ENCODE measurements at regions not wholly inside any gene's neighbourhood (a gene's known extent, or its start where the extent isn't known, plus 50 kb on each side); places are given as distances from the start of the nearest gene placed in this dataset.
A peak's percentile ranks its signal among the peaks of the same experiment; 100 is the strongest.

DNA sequence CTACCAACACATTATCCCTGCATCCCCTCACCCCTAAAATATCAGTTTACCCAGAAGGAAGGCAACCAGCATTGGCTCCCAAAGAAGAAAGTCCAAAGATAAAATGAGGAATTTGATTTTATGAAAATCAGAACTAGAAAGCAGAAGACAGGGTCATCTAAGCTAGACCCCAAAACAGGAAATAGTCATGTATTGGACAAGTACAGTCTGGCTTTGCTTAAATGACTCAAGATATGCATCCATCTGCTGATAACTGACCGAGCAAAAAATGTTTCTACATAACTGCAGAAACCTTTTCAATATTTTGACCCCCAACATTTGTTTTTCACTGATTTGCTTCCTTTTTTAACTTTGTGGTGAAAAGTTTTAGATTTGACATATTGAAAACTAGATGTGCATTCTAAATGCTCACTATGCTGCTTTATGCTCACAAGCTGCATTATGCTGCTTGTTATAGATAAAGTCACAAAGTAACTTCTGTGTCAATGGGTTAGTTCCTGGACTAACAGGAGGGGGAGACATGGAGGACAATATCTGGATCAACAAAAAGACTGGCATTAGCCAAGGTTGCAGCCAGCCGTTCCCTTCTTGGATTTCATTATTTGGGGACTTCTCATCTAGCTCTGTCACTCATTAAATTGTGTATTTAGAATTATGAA lies 227.0 kb downstream of the INHBA start:
- peaks cover 60% of the 10 kb centered on the region for H3K4me1 Mint-ChIP-seq (ENCODE audit: low read depth)
- no peaks in the 10 kb centered on the region for H3K27me3 Mint-ChIP-seq (ENCODE audit: low read depth)
- no peak overlapping the region for H3K4me3 Mint-ChIP-seq (ENCODE audit: unreplicated experiment)
- TF ChIP-seq, protein P1, sequence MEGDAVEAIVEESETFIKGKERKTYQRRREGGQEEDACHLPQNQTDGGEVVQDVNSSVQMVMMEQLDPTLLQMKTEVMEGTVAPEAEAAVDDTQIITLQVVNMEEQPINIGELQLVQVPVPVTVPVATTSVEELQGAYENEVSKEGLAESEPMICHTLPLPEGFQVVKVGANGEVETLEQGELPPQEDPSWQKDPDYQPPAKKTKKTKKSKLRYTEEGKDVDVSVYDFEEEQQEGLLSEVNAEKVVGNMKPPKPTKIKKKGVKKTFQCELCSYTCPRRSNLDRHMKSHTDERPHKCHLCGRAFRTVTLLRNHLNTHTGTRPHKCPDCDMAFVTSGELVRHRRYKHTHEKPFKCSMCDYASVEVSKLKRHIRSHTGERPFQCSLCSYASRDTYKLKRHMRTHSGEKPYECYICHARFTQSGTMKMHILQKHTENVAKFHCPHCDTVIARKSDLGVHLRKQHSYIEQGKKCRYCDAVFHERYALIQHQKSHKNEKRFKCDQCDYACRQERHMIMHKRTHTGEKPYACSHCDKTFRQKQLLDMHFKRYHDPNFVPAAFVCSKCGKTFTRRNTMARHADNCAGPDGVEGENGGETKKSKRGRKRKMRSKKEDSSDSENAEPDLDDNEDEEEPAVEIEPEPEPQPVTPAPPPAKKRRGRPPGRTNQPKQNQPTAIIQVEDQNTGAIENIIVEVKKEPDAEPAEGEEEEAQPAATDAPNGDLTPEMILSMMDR (IDR thresholded peaks at IDR 0.05), result peak; percentile 15
- no peaks in the 10 kb centered on the region for H3K36me3 Mint-ChIP-seq (ENCODE audit: low read depth)
- DNase-seq (ENCODE audit: low spot score), result no peak
- H3K27ac Mint-ChIP-seq (ENCODE audit: unreplicated experiment), result no peak overlapping the region
- peaks cover 13% of the 10 kb centered on the region for H3K9me3 Mint-ChIP-seq (ENCODE audit: low read depth)

DNA sequence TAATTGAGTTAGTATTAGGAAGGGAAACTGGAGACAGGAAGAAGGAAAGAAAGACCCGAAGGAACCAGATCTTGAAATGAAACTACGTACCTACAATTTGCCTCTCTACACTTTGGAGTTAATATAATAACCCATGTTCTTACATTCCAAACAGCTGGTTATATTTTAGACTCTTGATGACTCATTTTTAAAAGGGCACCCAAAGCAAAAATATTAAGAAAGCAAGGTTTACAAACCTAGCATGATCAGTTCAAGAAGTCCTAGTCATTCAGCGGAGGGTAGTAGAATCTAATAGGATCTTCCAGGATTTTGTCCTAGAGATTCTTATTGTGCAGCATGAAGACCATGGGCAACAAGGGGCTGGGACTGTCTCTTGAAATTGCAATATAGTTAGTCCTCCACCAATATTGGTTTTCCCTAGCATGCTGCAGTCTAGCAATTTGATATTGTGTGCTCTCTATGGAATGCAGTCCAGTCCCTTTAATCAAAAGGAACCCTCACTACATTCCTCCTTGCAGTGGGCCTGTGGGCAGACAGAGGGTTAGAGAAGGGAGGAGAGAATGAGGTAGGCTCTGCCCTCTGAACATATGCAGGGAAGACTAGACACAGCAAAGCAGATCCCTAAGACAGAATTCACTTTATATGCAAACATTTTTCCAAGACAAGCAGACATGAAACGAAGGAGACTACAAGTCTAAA lies 230.3 kb downstream of the INHBA start:
- H3K27ac Mint-ChIP-seq (ENCODE audit: unreplicated experiment), result peak overlapping the region; percentile 55

DNA sequence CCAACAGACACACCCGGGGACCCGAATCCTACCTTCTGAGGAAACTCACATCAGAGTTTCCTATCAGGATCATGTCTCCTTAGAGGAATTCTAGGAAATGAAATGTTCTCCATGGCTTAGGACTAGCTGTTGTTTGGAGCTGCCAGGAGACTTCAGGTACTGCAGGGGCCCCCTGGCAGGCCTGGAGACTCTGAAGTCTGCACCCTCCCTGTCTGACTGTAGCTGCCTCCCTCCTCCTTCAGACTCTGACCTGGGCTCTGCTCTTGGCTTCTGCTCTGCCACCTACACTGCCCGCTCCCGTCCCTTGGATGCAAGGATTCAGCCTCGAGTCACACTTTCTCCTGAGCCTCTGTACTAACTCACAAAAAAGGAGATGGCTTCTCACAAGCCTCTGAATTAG lies 232.8 kb downstream of the INHBA start:
- no peak overlapping the region for H3K4me3 Mint-ChIP-seq (ENCODE audit: unreplicated experiment)
- no peaks in the 10 kb centered on the region for H3K36me3 Mint-ChIP-seq (ENCODE audit: low read depth)
- TF ChIP-seq, protein P1 (IDR thresholded peaks at IDR 0.05), result no peak
- no peaks in the 10 kb centered on the region for H3K9me3 Mint-ChIP-seq (ENCODE audit: low read depth)
- DNase-seq (ENCODE audit: low spot score), result no peak
- no peak overlapping the region for H3K27ac Mint-ChIP-seq (ENCODE audit: unreplicated experiment)
- H3K27me3 Mint-ChIP-seq (ENCODE audit: low read depth), result no peaks in the 10 kb centered on the region
- peaks cover 23% of the 10 kb centered on the region for H3K4me1 Mint-ChIP-seq (ENCODE audit: low read depth)

More for the DNA sequence above, 230.3 kb downstream of the INHBA start:
- no peaks in the 10 kb centered on the region for H3K36me3 Mint-ChIP-seq (ENCODE audit: low read depth)
- peaks cover 2% of the 10 kb centered on the region for H3K9me3 Mint-ChIP-seq (ENCODE audit: low read depth)
- peaks cover 36% of the 10 kb centered on the region for H3K4me1 Mint-ChIP-seq (ENCODE audit: low read depth)
- H3K27me3 Mint-ChIP-seq (ENCODE audit: low read depth), result no peaks in the 10 kb centered on the region
- TF ChIP-seq, protein P1 (IDR thresholded peaks at IDR 0.05), result no peak
- DNase-seq (ENCODE audit: low spot score), result no peak
- peak overlapping the region; percentile 14 for H3K4me3 Mint-ChIP-seq (ENCODE audit: unreplicated experiment)

DNA sequence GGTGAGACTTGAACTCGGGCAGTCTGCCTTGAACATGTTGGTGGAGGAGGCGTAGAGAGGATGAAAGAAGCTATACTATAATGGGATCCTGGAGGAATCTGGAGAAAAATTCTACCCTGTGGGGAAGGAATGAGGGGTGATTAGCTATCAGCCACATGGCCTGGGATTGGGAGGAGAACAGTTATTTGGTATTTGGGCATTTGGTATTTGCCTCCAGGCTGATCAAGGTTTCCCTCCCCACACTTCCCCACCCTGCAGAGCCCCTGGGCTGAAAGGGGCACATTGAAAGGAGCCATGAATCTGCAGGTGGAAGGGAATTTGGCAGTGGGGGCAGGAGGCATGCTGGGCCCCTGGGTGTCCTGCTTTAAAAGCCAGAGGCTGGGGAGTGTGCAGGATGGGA lies 235.3 kb downstream of the INHBA start:
- TF ChIP-seq, protein P1 (IDR thresholded peaks at IDR 0.05), result no peak
- H3K27ac Mint-ChIP-seq (ENCODE audit: unreplicated experiment), result no peak overlapping the region
- H3K9me3 Mint-ChIP-seq (ENCODE audit: low read depth), result no peaks in the 10 kb centered on the region
- H3K4me1 Mint-ChIP-seq (ENCODE audit: low read depth), result peaks cover 16% of the 10 kb centered on the region
- H3K4me3 Mint-ChIP-seq (ENCODE audit: unreplicated experiment), result no peak overlapping the region
- DNase-seq (ENCODE audit: low spot score), result no peak
- H3K27me3 Mint-ChIP-seq (ENCODE audit: low read depth), result no peaks in the 10 kb centered on the region
- no peaks in the 10 kb centered on the region for H3K36me3 Mint-ChIP-seq (ENCODE audit: low read depth)

DNA sequence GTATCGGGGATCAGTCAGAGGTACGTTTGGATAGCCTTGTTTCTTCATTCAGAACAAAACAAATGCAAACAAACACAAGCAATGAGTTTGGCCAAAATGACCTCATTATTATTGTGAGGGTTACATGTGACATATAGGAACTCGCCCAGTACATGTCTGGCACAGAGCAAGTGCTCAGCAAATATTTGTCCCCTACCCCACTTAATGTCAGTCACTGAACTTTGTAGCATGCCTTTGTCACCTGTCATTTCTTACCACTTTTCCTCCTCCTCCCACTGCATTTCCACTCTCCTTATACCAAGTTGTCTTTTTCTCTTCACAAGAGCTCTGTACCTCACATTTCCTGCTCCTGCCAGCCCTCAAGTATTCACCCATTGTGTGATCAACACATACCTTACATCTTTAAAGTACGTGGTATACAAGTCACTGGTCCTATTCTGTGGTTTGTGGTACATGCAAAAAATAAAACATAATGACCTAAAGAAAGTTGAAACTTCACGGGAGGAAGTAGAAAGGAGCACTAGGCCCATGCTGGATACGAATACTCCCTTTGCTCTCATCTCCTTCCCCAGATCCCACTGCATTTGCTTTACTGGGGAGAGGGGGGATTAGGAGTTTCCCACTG lies 236.0 kb downstream of the INHBA start:
- Mint-ChIP-seq H3K4me3 (ENCODE audit: unreplicated experiment) (no peak overlapping the region), H3K27me3 (ENCODE audit: low read depth) (no peaks in the 10 kb centered on the region), H3K4me1 (ENCODE audit: low read depth) (peaks cover 9% of the 10 kb centered on the region), H3K27ac (ENCODE audit: unreplicated experiment) (no peak overlapping the region), H3K9me3 (ENCODE audit: low read depth) (no peaks in the 10 kb centered on the region), H3K36me3 (ENCODE audit: low read depth) (no peaks in the 10 kb centered on the region)
- DNase-seq (ENCODE audit: low spot score), result no peak
- TF ChIP-seq, protein P1 (IDR thresholded peaks at IDR 0.05), result no peak
